ENCODE measurements at regions not wholly inside any gene's neighbourhood (a gene's known extent, or its start where the extent isn't known, plus 50 kb on each side); places are given as distances from the start of the nearest gene placed in this dataset.

DNA sequence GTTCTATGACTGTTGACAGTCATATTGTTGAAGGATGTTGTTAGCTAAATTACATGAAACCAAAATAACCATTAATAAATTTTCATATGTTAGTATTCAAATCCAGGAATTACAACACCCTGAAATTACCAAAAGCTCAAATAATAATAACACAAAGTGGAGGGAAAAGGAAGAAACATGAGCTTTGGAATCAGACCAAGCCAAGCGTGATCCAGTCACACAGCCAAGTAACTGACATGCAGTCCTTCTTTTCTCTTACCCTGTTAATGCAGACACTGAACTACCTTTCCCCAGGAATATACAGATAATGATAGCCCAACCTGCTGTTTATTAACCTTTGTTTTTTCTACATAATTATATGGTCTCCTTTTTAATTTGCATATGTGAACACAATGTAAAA is 130.2 kb downstream of the HS3ST1 start:
- Mint-ChIP-seq H3K27me3 (ENCODE audit: low read depth) (no peaks in the 10 kb centered on the region), H3K4me3 (no peak overlapping the region), H3K9me3 (no peaks in the 10 kb centered on the region), H3K4me1 (ENCODE audit: low read depth) (peaks cover 4% of the 10 kb centered on the region), H3K36me3 (ENCODE audit: insufficient read depth) (no peaks in the 10 kb centered on the region)
- ATAC-seq (no peak), DNase-seq (no peak)

DNA sequence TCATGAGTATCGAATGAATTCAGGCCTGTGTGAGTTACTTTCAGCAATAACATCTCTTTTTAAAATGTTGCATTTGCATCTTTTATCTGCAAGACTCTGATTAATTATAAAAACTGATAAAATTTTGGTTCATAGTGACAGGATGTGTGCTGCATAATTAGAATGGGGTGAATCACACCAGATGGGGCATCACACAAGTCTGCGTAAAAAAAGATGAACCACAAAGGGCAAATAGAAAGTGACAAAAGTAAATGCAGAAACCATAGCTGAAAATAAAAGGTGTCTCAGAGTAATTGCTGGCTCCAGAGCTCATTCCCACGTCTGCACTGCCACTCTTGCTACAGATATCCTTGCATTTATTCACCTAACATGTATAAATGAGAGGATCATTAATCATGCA is 131.1 kb downstream of the HS3ST1 start:
- H3K4me1 Mint-ChIP-seq (ENCODE audit: low read depth) = peaks cover 4% of the 10 kb centered on the region
- H3K36me3 Mint-ChIP-seq (ENCODE audit: insufficient read depth) = no peaks in the 10 kb centered on the region
- DNase-seq (no peak), ATAC-seq (peak; percentile 66 to 75)
- no peak overlapping the region for H3K4me3 Mint-ChIP-seq
- no peaks in the 10 kb centered on the region for H3K9me3 Mint-ChIP-seq
- no peaks in the 10 kb centered on the region for H3K27me3 Mint-ChIP-seq (ENCODE audit: low read depth)

DNA sequence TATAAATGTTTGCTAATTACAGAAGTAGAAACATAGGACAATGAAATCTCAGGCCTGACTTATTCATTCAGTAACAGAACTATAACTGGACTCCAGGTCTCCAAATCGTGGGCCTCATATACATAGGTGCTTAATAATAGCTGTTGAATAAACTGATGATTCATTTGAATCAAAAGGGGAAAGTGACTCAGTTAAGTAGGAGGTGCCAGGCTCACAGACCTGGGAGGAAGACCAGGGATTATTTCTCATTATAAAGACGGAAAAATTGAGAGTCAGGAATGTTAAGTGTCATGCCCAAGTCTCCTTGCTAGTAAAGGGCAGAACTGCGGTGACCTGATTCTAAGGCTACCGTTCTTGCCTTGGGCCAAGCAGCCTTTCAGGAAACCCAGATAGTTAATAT is 131.5 kb downstream of the HS3ST1 start:
- H3K36me3 Mint-ChIP-seq (ENCODE audit: insufficient read depth) = no peaks in the 10 kb centered on the region
- no peaks in the 10 kb centered on the region for H3K27me3 Mint-ChIP-seq (ENCODE audit: low read depth)
- H3K9me3 Mint-ChIP-seq = no peaks in the 10 kb centered on the region
- ATAC-seq (peak; percentile 67 to 73), DNase-seq (no peak)
- H3K4me1 Mint-ChIP-seq (ENCODE audit: low read depth) = peaks cover 4% of the 10 kb centered on the region
- H3K4me3 Mint-ChIP-seq = no peak overlapping the region

DNA sequence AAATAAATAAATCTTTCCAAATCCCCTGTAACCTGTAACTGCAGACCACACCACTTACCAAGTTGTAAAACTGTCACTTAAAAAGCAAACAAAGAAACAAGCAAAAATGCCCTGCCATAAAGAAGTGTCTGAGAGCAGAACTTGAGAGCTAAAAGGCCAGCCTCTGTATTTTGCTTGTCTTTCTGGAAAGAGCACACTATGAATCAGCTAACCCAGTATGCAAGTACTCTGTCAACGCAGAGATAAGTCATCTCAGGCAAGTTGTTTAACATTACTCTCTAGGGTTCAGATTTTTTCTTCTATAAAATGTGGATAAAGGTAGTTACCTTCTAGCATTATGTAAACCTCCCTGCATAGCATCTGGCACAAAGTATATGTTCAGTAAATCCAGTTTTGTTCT is 134.8 kb downstream of the HS3ST1 start:
- DNase-seq (no peak), ATAC-seq (no peak)
- H3K27me3 Mint-ChIP-seq (ENCODE audit: low read depth) = no peaks in the 10 kb centered on the region
- H3K9me3 Mint-ChIP-seq = no peaks in the 10 kb centered on the region
- H3K36me3 Mint-ChIP-seq (ENCODE audit: insufficient read depth) = no peaks in the 10 kb centered on the region
- H3K4me1 Mint-ChIP-seq (ENCODE audit: low read depth) = peaks cover 4% of the 10 kb centered on the region
- no peak overlapping the region for H3K4me3 Mint-ChIP-seq

DNA sequence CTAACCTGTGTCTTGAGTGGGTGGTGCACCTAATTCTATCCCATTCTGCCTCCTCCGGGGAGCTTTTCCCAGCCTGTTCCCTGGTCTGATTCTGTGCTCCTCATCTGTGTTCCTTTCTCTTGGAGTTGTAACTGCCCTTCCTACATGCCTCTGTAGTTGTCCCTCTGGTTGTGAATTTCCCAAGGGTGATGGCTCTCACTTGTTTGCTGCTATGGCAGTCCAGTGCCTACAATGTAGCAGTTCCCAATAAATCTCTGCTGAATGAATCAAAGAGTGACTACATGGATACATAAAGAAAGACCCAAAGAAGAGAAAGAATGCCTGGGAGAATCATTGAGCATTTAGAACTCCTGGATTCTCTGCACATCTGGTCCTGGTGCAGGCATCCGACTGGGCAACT is 141.6 kb downstream of the HS3ST1 start:
- Mint-ChIP-seq H3K27me3 (ENCODE audit: low read depth) (no peaks in the 10 kb centered on the region), H3K4me3 (no peak overlapping the region), H3K4me1 (ENCODE audit: low read depth) (no peaks in the 10 kb centered on the region), H3K36me3 (ENCODE audit: insufficient read depth) (no peaks in the 10 kb centered on the region), H3K9me3 (peaks cover 6% of the 10 kb centered on the region)
- ATAC-seq = no peak
- no peak for DNase-seq

GRCh38 chr4:11286533-11286932 is 142.2 kb downstream of the HS3ST1 start:
- DNase-seq (no peak), ATAC-seq (no peak)
- H3K4me3 Mint-ChIP-seq = no peak overlapping the region
- peaks cover 6% of the 10 kb centered on the region for H3K9me3 Mint-ChIP-seq
- no peaks in the 10 kb centered on the region for H3K36me3 Mint-ChIP-seq (ENCODE audit: insufficient read depth)
- no peaks in the 10 kb centered on the region for H3K27me3 Mint-ChIP-seq (ENCODE audit: low read depth)
- no peaks in the 10 kb centered on the region for H3K4me1 Mint-ChIP-seq (ENCODE audit: low read depth)

DNA sequence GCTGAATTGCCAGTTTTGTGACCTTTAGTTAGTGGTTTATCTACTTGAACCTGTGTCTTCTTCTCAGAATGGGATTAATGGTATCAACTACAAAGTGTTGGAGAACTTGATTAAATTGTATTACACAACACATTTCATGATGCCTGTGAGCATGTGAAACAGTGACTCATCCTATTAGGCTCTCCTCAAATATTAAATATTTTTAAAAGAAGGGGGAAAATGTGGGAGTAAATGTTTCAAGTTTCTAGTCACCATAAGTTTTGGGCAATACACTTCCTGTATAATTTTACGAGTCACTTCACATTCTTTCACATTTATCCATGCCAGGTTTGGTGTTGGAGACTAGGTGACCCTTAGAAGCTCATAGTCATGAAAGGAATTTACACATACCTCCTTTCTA is 147.0 kb downstream of the HS3ST1 start:
- ATAC-seq (no peak), DNase-seq (no peak)
- Mint-ChIP-seq H3K36me3 (ENCODE audit: insufficient read depth) (no peaks in the 10 kb centered on the region), H3K9me3 (peaks cover 9% of the 10 kb centered on the region), H3K27me3 (ENCODE audit: low read depth) (peaks cover 3% of the 10 kb centered on the region), H3K4me3 (no peak overlapping the region), H3K4me1 (ENCODE audit: low read depth) (no peaks in the 10 kb centered on the region)

DNA sequence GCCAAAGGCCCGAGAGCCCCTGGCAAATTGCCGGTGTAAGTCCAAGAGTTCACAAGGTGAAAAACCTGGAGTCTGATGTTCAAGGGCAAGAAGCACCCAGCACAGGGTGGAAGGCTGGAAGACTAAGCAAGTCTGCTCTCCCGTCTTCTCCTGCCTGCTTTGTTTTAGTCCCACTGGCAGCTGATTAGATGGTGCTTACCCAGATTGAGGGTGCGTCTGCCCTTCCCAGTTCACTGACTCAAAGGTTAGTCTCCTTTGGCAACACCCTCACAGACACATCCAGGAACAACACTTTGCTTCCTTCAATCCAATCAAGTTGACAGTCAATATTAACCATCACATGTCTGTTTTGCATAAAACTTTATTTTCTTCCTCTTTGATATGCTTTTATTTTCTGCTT is 157.4 kb downstream of the HS3ST1 start:
- no peaks in the 10 kb centered on the region for H3K4me1 Mint-ChIP-seq (ENCODE audit: low read depth)
- no peaks in the 10 kb centered on the region for H3K36me3 Mint-ChIP-seq (ENCODE audit: insufficient read depth)
- ATAC-seq (no peak), DNase-seq (no peak)
- peaks cover 5% of the 10 kb centered on the region for H3K9me3 Mint-ChIP-seq
- H3K4me3 Mint-ChIP-seq = no peak overlapping the region
- H3K27me3 Mint-ChIP-seq (ENCODE audit: low read depth) = no peaks in the 10 kb centered on the region

DNA sequence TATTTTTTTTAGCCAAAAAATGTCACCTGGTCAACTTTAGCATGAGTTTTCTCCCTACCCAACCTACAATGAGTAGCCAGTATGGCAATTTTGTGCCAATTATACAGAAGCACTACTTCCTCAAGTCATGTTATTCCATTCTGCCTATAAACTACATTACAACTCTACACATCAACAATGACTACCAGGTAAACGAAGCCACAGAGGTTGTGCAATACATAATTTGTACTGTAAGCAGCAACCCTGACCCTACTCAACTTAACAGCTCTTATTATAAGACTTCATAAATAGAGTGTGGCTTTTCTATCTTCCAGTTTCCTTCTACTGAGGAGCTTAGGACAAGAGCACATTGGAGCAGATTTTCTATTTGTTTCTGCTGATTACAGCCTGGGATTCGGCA is 160.5 kb downstream of the HS3ST1 start:
- Mint-ChIP-seq H3K4me1 (ENCODE audit: low read depth) (no peaks in the 10 kb centered on the region), H3K9me3 (peaks cover 5% of the 10 kb centered on the region), H3K36me3 (ENCODE audit: insufficient read depth) (no peaks in the 10 kb centered on the region), H3K4me3 (no peak overlapping the region), H3K27me3 (ENCODE audit: low read depth) (no peaks in the 10 kb centered on the region)
- DNase-seq (no peak), ATAC-seq (no peak)

DNA sequence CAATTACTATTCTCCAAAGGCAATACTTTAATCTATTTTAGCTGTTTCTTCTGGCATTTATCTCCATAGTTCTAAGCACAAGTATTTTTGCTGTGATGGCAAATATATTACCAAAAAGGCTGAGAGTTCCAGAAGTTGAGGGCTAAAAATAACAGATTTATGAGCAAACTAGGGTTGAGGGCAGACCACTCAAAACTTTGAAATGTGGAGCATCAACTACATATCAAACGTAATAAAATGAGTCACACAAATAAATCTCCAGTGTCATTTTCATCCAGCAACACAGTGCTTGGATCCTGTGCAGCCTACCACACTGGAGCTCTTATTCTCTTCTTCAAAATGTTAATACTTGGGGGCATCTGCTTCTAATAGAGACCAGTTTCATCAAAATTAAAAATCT is 163.9 kb downstream of the HS3ST1 start:
- H3K36me3 Mint-ChIP-seq (ENCODE audit: insufficient read depth) = no peaks in the 10 kb centered on the region
- H3K4me1 Mint-ChIP-seq (ENCODE audit: low read depth) = no peaks in the 10 kb centered on the region
- ATAC-seq (no peak), DNase-seq (no peak)
- no peak overlapping the region for H3K4me3 Mint-ChIP-seq
- H3K27me3 Mint-ChIP-seq (ENCODE audit: low read depth) = no peaks in the 10 kb centered on the region
- peaks cover 5% of the 10 kb centered on the region for H3K9me3 Mint-ChIP-seq

DNA sequence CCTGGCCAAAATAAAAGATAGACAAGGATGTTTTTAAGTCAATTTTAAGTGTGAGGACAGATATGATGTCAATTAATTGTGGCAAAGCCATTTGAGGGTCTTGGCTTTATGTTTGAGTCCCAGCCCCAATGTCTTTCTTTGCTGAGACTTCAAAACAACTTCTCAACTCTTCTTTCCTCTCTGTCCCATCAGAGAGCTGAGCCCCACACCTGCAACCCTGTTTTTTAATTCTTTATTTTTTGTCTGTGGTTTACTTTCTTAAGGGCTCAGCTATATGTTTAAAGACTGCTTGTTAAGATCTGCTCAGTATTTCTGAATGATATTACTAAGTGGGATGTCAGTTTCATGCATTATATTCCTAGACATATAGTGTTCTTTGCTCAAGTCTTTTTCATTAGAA is 164.3 kb downstream of the HS3ST1 start:
- Mint-ChIP-seq H3K36me3 (ENCODE audit: insufficient read depth) (no peaks in the 10 kb centered on the region), H3K4me3 (no peak overlapping the region), H3K4me1 (ENCODE audit: low read depth) (no peaks in the 10 kb centered on the region), H3K9me3 (peaks cover 5% of the 10 kb centered on the region), H3K27me3 (ENCODE audit: low read depth) (no peaks in the 10 kb centered on the region)
- no peak for DNase-seq
- no peak for ATAC-seq

GRCh38 chr4:11263208-11263607 is 165.5 kb downstream of the HS3ST1 start:
- DNase-seq (no peak), ATAC-seq (no peak)
- Mint-ChIP-seq H3K4me1 (ENCODE audit: low read depth) (no peaks in the 10 kb centered on the region), H3K36me3 (ENCODE audit: insufficient read depth) (no peaks in the 10 kb centered on the region), H3K27me3 (ENCODE audit: low read depth) (no peaks in the 10 kb centered on the region), H3K4me3 (no peak overlapping the region), H3K9me3 (peaks cover 5% of the 10 kb centered on the region)

DNA sequence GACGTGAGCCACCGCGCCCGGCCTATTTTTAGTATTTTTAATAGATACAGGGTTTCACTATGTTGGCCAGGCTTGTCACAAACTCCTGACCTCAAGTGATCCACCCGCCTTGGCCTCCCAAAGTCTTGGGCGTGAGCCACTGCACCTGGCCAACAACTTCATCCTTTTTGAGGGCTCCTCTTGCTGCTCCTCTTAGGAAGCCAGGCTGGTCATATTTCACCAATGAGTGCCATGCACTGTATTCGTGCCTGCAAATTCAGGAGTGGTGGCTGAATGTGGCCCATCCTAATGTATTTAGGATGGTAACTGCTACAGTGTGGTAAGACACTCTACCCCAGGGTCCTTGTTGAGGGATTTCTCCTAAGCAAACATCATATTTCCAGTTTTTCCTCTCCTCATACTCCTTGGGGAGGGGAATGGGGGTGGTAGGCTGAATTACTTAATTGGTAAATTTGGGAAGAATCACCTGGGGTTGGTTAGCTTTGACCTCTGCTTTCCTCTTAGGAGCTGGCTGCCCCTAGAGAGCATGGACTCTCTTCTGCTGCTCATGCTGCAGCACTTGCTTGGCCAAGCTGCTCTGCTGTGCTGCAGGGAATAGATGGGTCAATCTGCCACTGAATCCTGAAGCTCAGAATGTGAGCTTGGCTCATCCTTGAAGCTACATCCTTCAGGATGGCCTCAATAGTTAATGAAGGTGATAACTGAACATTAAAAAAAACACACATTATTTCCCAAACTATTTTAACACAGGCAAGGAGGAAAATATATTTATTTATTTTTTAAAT is 167.4 kb downstream of the HS3ST1 start:
- no peaks in the 10 kb centered on the region for H3K4me1 Mint-ChIP-seq (ENCODE audit: low read depth)
- H3K27me3 Mint-ChIP-seq (ENCODE audit: low read depth) = no peaks in the 10 kb centered on the region
- no peaks in the 10 kb centered on the region for H3K9me3 Mint-ChIP-seq
- H3K4me3 Mint-ChIP-seq = no peak overlapping the region
- ATAC-seq = no peak
- no peak for DNase-seq
- no peaks in the 10 kb centered on the region for H3K36me3 Mint-ChIP-seq (ENCODE audit: insufficient read depth)

DNA sequence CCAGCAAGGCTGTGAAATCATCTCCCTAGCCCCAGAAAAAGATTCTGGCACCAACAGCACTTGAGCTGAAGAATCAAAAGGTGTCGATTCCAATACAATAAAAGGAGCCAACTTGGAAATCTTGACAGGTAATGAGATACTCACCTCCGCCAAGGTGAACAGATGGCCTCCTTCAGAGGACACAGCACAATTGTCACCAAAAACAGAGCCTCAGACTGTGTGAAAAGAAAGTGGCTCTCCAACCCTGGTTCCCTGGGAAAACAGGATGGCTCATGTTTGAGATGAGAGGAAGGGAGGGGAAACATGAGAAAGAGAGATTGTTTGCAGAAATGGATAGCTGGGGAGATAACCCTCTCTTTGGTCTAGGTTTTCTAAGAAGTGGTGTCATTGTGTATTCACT is 168.9 kb downstream of the HS3ST1 start:
- no peaks in the 10 kb centered on the region for H3K36me3 Mint-ChIP-seq (ENCODE audit: insufficient read depth)
- DNase-seq = no peak

DNA sequence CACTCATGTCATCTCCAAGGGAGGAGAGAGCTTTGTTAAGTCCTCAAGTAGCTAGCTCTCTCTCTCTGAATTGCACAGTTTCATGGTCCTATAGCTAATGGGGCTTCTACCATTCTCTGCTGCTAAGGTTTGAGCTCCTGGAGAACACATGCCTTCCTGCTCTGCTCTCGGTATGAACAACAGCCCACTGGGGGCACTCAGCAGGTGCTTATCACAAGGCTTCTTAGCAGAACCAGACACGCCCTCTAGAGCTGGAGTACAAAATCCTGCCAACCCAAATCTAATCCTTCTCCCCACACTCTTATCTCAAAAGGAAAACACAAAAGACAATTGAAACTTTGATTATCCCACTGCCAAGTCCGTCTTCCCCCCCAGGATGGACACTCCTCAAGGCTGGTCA is 176.5 kb downstream of the HS3ST1 start:
- no peaks in the 10 kb centered on the region for H3K4me1 Mint-ChIP-seq (ENCODE audit: low read depth)

More for the DNA sequence above, 168.9 kb downstream of the HS3ST1 start:
- ATAC-seq = no peak
- no peaks in the 10 kb centered on the region for H3K9me3 Mint-ChIP-seq
- H3K4me3 Mint-ChIP-seq = no peak overlapping the region
- H3K4me1 Mint-ChIP-seq (ENCODE audit: low read depth) = no peaks in the 10 kb centered on the region
- no peaks in the 10 kb centered on the region for H3K27me3 Mint-ChIP-seq (ENCODE audit: low read depth)

More for the DNA sequence above, 176.5 kb downstream of the HS3ST1 start:
- no peak overlapping the region for H3K4me3 Mint-ChIP-seq
- DNase-seq = no peak
- H3K27me3 Mint-ChIP-seq (ENCODE audit: low read depth) = no peaks in the 10 kb centered on the region
- H3K9me3 Mint-ChIP-seq = no peaks in the 10 kb centered on the region
- no peak for ATAC-seq
- H3K36me3 Mint-ChIP-seq (ENCODE audit: insufficient read depth) = no peaks in the 10 kb centered on the region

All from activated T-cell treated with anti-CD3 and anti-CD28 coated beads, Interleukin-2, amount 50 U/mL, for 4 hours (primary cell).